ENCODE measurements at regions not wholly inside any gene's neighbourhood (a gene's known extent, or its start where the extent isn't known, plus 50 kb on each side); places are given as distances from the start of the nearest gene placed in this dataset.

DNA sequence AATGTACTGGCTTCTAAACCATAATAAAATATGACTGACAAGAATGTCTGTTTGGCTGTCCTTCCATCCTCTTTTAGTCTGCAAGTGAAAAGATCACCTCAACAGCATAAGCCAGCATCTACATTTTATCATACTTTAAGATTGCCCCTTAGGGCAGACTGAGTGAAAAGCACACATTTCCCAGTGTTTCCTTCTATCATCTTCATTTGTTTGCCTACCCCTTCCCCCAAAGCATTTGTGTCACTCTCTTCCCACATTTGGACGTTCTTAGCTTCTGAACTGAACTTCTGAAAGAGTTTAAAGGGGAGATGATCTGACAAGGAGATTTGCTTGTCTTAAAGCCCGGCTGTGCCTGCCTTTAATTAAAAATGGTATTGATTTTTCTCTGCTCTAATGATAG is 322.2 kb downstream of the SPATA17 start:
- Histone ChIP-seq H2AK5ac (ENCODE audit: low read depth, low read length) (no peak overlapping the region), H3K79me2 (ENCODE audit: control insufficient read depth in 1 of 2, insufficient read depth in 2 of 2, low read length in 2 of 2) (no peaks in the 10 kb centered on the region), H2BK120ac (replicated peaks; ENCODE audit: low read depth, low read length) (no peak overlapping the region), H3K4me2 (ENCODE audit: insufficient read depth in 1 of 2, low read depth in 2 of 2, low read length in 2 of 2) (no peak overlapping the region), H3K4me3 (ENCODE audit: extremely low read depth in 1 of 4, insufficient read depth in 2 of 4, low read depth in 3 of 4, low read length in 4 of 4) (no peak overlapping the region), H3K9me3 (ENCODE audit: insufficient read depth in 2 of 2, low read depth in 1 of 2, low read length in 1 of 2) (no peaks in the 10 kb centered on the region), H4K20me1 (replicated peaks in 1 of 2; ENCODE audit: control insufficient read depth in 1 of 2, insufficient read depth in 2 of 2, low read length in 2 of 2) (no peaks in the 10 kb centered on the region), H3K27me3 (replicated peaks in 1 of 4; ENCODE audit: control insufficient read depth in 3 of 4, extremely low read depth in 1 of 4, insufficient read depth in 3 of 4, low read length in 3 of 4) (peaks cover 0 to 1% (median 0%) of the 10 kb centered on the region in 4 experiments; a peak in 1 of 7 replicates), H4K8ac (ENCODE audit: extremely low read depth, insufficient read depth, low read length) (no peak overlapping the region), H2BK12ac (ENCODE audit: low read depth, low read length) (no peak overlapping the region), H2BK20ac (ENCODE audit: low read length) (no peak overlapping the region), H2AFZ (ENCODE audit: low read length) (no peak overlapping the region), H3K18ac (ENCODE audit: extremely low read depth, low read length) (no peak overlapping the region), H3K4me1 (replicated peaks in 1 of 4; ENCODE audit: control insufficient read depth in 3 of 4, insufficient read depth in 4 of 4, low read length in 3 of 4) (no peaks in the 10 kb centered on the region; a peak in 1 of 7 replicates), H3K23ac (ENCODE audit: insufficient read length) (no peak overlapping the region), H3K14ac (ENCODE audit: insufficient read length) (no peak overlapping the region), H4K5ac (ENCODE audit: insufficient read length, low read depth, low read length) (no peak overlapping the region), H3K23me2 (ENCODE audit: low read depth, low read length) (no peaks in the 10 kb centered on the region), H2BK5ac (ENCODE audit: low read depth, low read length) (no peak overlapping the region), H3K36me3 (ENCODE audit: control insufficient read depth in 2 of 4, insufficient read depth in 4 of 4, low read length in 3 of 4) (no peaks in the 10 kb centered on the region), H3K79me1 (ENCODE audit: low read depth, low read length) (no peaks in the 10 kb centered on the region), H3K56ac (replicated peaks; ENCODE audit: insufficient read length, low read depth, low read length) (no peak overlapping the region), H4K91ac (replicated peaks; ENCODE audit: insufficient read length, low read length) (no peak overlapping the region), H3K9ac (replicated peaks in 1 of 4; ENCODE audit: extremely low read depth in 1 of 4, low read depth in 3 of 4, low read length in 3 of 4) (no peak overlapping the region), H3K27ac (ENCODE audit: low read depth, low read length) (no peak overlapping the region), H2BK15ac (ENCODE audit: low read length) (no peak overlapping the region), H3K4ac (replicated peaks; ENCODE audit: insufficient read length, low read depth, low read length) (no peak overlapping the region)
- POLR2A ChIA-PET (ENCODE audit: partially characterized antibody): no interaction called here
- DNase-seq (ENCODE audit: low read depth in 1 of 2, low spot score in 2 of 2) (no peak), FAIRE-seq (no peak)
- WGBS, 2 experiments (ENCODE audit: extremely low coverage in 1 of 2, insufficient coverage in 1 of 2, insufficient read length in 1 of 2, insufficient replicate concordance in 2 of 2, low coverage in 1 of 2, low lambda C conversion rate in 2 of 2, missing lambda C conversion rate in 1 of 2): 85% methylated on average over 2 of the region's 2 CpGs; no CpG with 5 or more reads in 1 of the 2 experiments
- TF ChIP-seq KDM1A (IDR thresholded peaks at IDR 0.05; ENCODE audit: borderline replicate concordance, low read length) (no peak), GABPA (IDR thresholded peaks at IDR 0.05; ENCODE audit: borderline replicate concordance, insufficient read depth, low read length) (no peak)
- CTCF ChIA-PET (ENCODE audit: partially characterized antibody): no interaction called here
